ACC112 (cell line): ENCODE measurements at regions not wholly inside any gene's neighbourhood (a gene's known extent, or its start where the extent isn't known, plus 50 kb on each side); places are given as distances from the start of the nearest gene placed in this dataset.

Experiments
- H2AFZ ChIP-seq: fragments of 200-600 bp; sonication (generic); one replicate; pipeline ENCODE4 v1.6.0; 2017; ENCODE audit warnings: antibody characterized with exemption, low read length; ENCODE audit not compliant: unreplicated experiment
- H3K27ac ChIP-seq: fragments of 200-600 bp; sonication (generic); 2 replicates; pipeline ENCODE4 v1.5.1; 2014; ENCODE audit warnings: low read depth, mild to moderate bottlenecking, antibody characterized with exemption, low read length, moderate library complexity
- H3K27me3 ChIP-seq: fragments of 200-600 bp; sonication (generic); 2 replicates; pipeline ENCODE4 v1.6.1; 2014; ENCODE audit warnings: mild to moderate bottlenecking, antibody characterized with exemption, low read length, moderate library complexity, mixed read lengths; ENCODE audit not compliant: insufficient read depth
- H3K36me3 ChIP-seq: fragments of 200-600 bp; sonication (generic); 2 replicates; pipeline ENCODE4 v1.6.1; 2016; ENCODE audit warnings: mild to moderate bottlenecking, antibody characterized with exemption, low read length, moderate library complexity, mixed read lengths; ENCODE audit not compliant: insufficient read depth
- H3K4me1 ChIP-seq: fragments of 200-600 bp; sonication (generic); one replicate; pipeline ENCODE4 v1.6.1; 2016; ENCODE audit warnings: low read length, mixed read lengths; ENCODE audit not compliant: insufficient read depth, unreplicated experiment, control insufficient read depth
- H3K4me3 ChIP-seq: fragments of 200-600 bp; sonication (generic); 2 replicates; pipeline ENCODE4 v1.5.1; 2014; ENCODE audit warnings: mild to moderate bottlenecking, low read depth, low read length
- H3K79me2 ChIP-seq: fragments of 200-600 bp; sonication (generic); one replicate; pipeline ENCODE4 v1.6.0; 2016; ENCODE audit warnings: low read length; ENCODE audit not compliant: control insufficient read depth, unreplicated experiment, insufficient read depth

DNA sequence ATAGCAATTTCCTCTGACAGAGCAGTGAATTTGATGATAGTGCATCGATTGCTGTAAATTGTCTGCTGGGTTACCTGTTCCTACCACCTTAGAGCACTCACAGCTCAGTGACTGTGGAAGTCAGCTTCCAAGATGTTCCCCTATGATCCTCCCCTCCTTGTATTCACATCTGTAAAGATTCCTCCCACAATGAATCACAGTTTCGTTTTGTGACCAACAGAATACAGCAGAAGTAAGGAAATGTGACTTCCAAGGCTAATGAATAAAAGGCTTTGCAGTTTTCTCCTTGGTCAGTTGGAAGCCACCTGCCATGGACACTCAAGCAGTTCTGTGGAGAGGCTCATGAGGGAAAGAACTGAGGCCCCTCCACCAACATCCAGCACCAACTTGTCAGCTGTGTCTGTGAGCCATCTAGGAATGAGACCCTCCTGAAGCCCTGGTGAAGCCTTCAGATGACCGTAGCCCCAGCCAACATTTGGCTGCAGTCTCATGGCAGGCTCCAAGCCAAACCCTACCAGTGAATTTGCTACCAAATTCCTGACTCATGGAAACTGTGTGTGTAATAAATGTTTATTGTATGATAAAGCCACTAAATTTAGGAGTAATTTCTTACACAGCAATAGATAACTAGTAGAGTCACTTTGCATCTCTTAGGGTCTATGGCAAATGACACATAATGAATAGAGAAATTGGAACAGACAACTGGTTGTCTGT lies 309.5 kb upstream of the NPVF start:
- H3K4me1 ChIP-seq = no peaks in the 10 kb centered on the region
- no peaks in the 10 kb centered on the region for H3K79me2 ChIP-seq
- no peaks in the 10 kb centered on the region for H3K27me3 ChIP-seq
- H3K27ac ChIP-seq = no peak overlapping the region
- no peak overlapping the region for H3K4me3 ChIP-seq
- no peaks in the 10 kb centered on the region for H3K36me3 ChIP-seq
- H2AFZ ChIP-seq = no peak overlapping the region

GRCh38 chr7:25541094-25541821 lies 313.0 kb upstream of the NPVF start:
- no peak overlapping the region for H2AFZ ChIP-seq
- H3K27me3 ChIP-seq = no peaks in the 10 kb centered on the region
- no peak overlapping the region for H3K27ac ChIP-seq
- H3K4me3 ChIP-seq = no peak overlapping the region
- no peaks in the 10 kb centered on the region for H3K4me1 ChIP-seq
- no peaks in the 10 kb centered on the region for H3K79me2 ChIP-seq
- H3K36me3 ChIP-seq = no peaks in the 10 kb centered on the region

DNA sequence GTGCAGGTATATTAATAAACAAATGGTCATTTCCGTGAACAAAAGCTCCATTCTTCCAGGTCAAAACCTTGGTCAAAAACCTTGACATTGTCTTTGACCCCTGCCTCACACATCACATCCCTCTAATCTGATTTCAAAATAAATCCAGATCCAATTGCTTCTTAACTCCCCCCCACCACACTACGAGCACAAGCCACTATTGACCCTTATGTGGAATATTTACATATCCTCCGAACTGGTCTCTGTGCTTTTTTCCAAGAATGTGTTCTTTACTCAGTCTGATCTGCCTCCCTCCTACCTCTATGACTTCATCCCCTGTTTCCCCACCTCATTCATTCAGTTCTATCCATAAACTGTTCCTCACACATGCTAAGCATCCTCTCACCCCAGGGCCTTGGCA lies 313.6 kb upstream of the NPVF start:
- H3K79me2 ChIP-seq = no peaks in the 10 kb centered on the region
- no peak overlapping the region for H3K4me3 ChIP-seq
- no peaks in the 10 kb centered on the region for H3K4me1 ChIP-seq
- no peak overlapping the region for H2AFZ ChIP-seq
- no peak overlapping the region for H3K27ac ChIP-seq
- no peaks in the 10 kb centered on the region for H3K36me3 ChIP-seq
- H3K27me3 ChIP-seq = no peaks in the 10 kb centered on the region

GRCh38 chr7:25543210-25543609 lies 314.9 kb upstream of the NPVF start:
- H2AFZ ChIP-seq = no peak overlapping the region
- H3K36me3 ChIP-seq = no peaks in the 10 kb centered on the region
- no peak overlapping the region for H3K4me3 ChIP-seq
- no peak overlapping the region for H3K27ac ChIP-seq
- H3K4me1 ChIP-seq = no peaks in the 10 kb centered on the region
- no peaks in the 10 kb centered on the region for H3K27me3 ChIP-seq
- no peaks in the 10 kb centered on the region for H3K79me2 ChIP-seq

- Histone ChIP-seq H2AFZ (no peak overlapping the region), H3K79me2 (no peaks in the 10 kb centered on the region), H3K27me3 (no peaks in the 10 kb centered on the region), H3K4me1 (no peaks in the 10 kb centered on the region), H3K27ac (no peak overlapping the region), H3K36me3 (no peaks in the 10 kb centered on the region), H3K4me3 (no peak overlapping the region)
Measured at GRCh38 chr7:25543798-25544197, 315.5 kb upstream of the NPVF start.

- Histone ChIP-seq H3K27me3 (no peaks in the 10 kb centered on the region), H2AFZ (no peak overlapping the region), H3K79me2 (no peaks in the 10 kb centered on the region), H3K4me1 (no peaks in the 10 kb centered on the region), H3K4me3 (no peak overlapping the region), H3K27ac (no peak overlapping the region), H3K36me3 (no peaks in the 10 kb centered on the region)
Measured at GRCh38 chr7:25544254-25544653, 316.0 kb upstream of the NPVF start.

DNA sequence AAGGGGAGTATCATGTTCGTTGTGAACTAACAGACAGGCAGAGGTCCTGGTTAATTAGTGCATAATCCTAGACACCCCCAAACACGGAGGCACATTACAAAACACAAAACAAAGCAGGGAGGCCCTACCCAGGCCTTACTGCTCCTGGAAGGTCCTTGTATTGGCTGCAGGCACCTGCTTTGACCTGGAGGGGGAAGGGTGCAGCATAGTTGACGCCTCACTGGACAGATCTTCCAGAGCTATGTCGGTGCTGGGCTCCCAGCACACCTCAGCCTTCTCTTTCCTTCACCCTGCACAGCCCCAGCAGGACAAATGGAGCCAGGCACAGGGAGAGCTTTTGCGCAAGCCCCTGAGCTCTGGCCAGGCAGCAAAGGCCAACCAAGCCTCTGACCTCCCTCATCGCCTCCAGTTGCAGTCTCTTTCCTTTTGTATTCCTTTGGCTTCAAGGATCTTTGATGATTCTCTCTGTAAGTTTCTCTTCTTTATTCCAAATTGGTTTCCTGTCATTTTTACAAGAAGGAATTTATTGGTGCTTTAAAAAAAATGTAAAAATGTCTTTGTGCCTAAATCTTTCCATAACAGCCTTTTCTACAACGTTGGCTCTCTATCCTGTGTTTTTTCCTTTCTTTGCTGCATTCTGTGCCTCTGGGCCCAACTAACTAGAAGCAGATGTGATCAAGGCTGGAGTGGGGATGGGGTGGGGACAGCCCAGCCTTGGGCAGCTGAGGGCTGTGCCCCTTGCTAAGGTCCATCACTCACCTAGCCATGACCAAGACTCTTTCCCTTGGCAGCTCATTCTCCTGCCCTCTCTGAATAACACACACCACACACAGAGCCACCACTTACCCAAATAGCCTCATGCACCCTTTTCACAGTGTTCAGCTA lies 317.1 kb upstream of the NPVF start:
- no peaks in the 10 kb centered on the region for H3K4me1 ChIP-seq
- H2AFZ ChIP-seq = no peak overlapping the region
- H3K79me2 ChIP-seq = no peaks in the 10 kb centered on the region
- H3K36me3 ChIP-seq = no peaks in the 10 kb centered on the region
- no peak overlapping the region for H3K4me3 ChIP-seq
- H3K27me3 ChIP-seq = no peaks in the 10 kb centered on the region
- H3K27ac ChIP-seq = no peak overlapping the region

DNA sequence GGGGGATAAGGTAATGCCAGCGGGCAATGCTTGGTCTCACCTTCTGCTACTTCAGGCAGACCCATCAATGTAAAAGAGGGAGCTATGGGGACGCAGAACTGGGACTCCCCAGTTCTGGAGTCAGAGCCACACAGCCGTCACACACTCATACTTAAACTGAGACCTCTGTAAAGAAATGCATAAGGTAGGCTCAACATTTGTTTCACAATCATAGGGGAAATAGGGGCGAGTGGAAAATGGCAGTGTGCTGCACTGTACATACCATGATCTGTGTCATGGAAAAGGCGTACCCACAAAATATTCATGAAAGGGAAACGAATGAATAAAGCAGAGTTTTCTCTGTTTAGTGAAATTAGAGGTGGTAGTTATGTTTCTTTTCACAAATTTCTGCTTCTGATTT lies 318.0 kb upstream of the NPVF start:
- H3K4me1 ChIP-seq = no peaks in the 10 kb centered on the region
- no peak overlapping the region for H3K4me3 ChIP-seq
- no peaks in the 10 kb centered on the region for H3K79me2 ChIP-seq
- H3K27me3 ChIP-seq = no peaks in the 10 kb centered on the region
- no peak overlapping the region for H3K27ac ChIP-seq
- H2AFZ ChIP-seq = no peak overlapping the region
- no peaks in the 10 kb centered on the region for H3K36me3 ChIP-seq

DNA sequence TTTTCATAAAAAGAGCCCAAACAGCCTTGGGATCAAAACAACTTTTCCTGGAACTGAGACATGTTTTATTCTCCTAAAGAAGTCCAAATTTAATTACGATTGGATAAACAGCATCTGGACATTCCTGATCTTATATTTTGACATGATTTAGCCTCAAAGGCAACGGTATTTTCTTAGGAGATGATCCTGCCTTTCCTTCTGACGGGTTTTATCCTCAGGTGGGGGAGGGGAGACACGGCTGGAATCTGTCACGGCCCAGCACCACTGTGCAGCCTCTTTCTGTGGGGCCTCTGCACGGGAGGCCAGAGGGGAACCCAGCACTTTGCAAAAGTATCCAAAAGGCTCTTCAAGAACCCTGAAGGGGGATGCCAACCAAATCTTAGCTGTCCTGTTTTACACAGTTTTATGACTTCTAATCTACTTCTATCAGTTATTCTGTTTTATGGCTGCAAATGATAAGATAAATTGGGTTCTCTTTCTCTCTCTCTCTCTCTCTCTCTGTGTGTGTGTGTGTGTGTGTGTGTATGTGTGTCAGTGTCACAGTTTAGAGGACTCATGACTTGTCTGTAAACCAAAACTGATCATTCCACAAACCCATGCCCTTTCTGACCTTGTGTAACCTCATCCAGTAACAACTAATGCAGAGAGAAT lies 321.1 kb upstream of the NPVF start:
- no peaks in the 10 kb centered on the region for H3K36me3 ChIP-seq
- H3K4me3 ChIP-seq = no peak overlapping the region
- H3K27me3 ChIP-seq = no peaks in the 10 kb centered on the region
- H3K27ac ChIP-seq = no peak overlapping the region
- H3K4me1 ChIP-seq = no peaks in the 10 kb centered on the region
- no peaks in the 10 kb centered on the region for H3K79me2 ChIP-seq
- H2AFZ ChIP-seq = no peak overlapping the region

- no peak overlapping the region for H3K27ac ChIP-seq
Measured at GRCh38 chr7:25550149-25550548, 321.9 kb upstream of the NPVF start.

More at GRCh38 chr7:25550149-25550548, 321.9 kb upstream of the NPVF start:
- no peaks in the 10 kb centered on the region for H3K36me3 ChIP-seq
- no peaks in the 10 kb centered on the region for H3K4me1 ChIP-seq
- no peaks in the 10 kb centered on the region for H3K27me3 ChIP-seq
- no peak overlapping the region for H3K4me3 ChIP-seq
- no peak overlapping the region for H2AFZ ChIP-seq
- no peaks in the 10 kb centered on the region for H3K79me2 ChIP-seq
